Common myeloid progenitor, CD34-positive (primary cell): ENCODE measurements at regions not wholly inside any gene's neighbourhood (a gene's known extent, or its start where the extent isn't known, plus 50 kb on each side); places are given as distances from the start of the nearest gene placed in this dataset.

Experiments used
- CTCF ChIA-PET: fragments of 350-600 bp; sonication (Branson Sonifier 250); formaldehyde crosslinking; loops from one replicate; lab custom pipeline; 2021; ENCODE audit warnings: antibody characterized with exemption; lab: Charles Lee
- POLR2A ChIA-PET: fragments of 350-600 bp; sonication (Branson Sonifier 250); formaldehyde crosslinking; loops from one replicate; lab custom pipeline; 2021; ENCODE audit warnings: antibody characterized with exemption; lab: Charles Lee
- DNase-seq, 3 donors: peaks; one replicate each; pipeline versions ENCODE4 v3.0.0 to v3.0.0-alpha.2; 2013
- H3K27ac ChIP-seq, 2 experiments: 1 replicate in 1 of 2; 2 replicates in 1 of 2; pipeline ENCODE4 v1.7.0; 2013; ENCODE audit warnings: inconsistent platforms in 2 of 2, low read length in 2 of 2, mild to moderate bottlenecking in 2 of 2, low read depth in 1 of 2, moderate library complexity in 1 of 2; ENCODE audit not compliant: severe bottlenecking in 2 of 2, insufficient read depth in 1 of 2, poor library complexity in 1 of 2
- H3K27me3 ChIP-seq, 5 experiments: replicated peaks in 2 of 5; 1 replicate in 3 of 5; 2 replicates in 2 of 5; pipeline versions ENCODE4 v1.6.1 to v1.7.0; 2013; ENCODE audit warnings: low read length in 4 of 5, mild to moderate bottlenecking in 2 of 5, moderate library complexity in 2 of 5, inconsistent platforms in 1 of 5; ENCODE audit not compliant: insufficient read depth in 5 of 5, control insufficient read depth in 4 of 5
- H3K36me3 ChIP-seq, 4 experiments: 1 replicate in 2 of 4; 2 replicates in 2 of 4; pipeline versions ENCODE4 v1.6.1 to v1.7.0; 2013; ENCODE audit warnings: low read length in 3 of 4, control low read depth in 1 of 4, mild to moderate bottlenecking in 1 of 4; ENCODE audit not compliant: control insufficient read depth in 4 of 4, insufficient read depth in 4 of 4
- H3K4me1 ChIP-seq, 4 experiments: 1 replicate in 3 of 4; 2 replicates in 1 of 4; pipeline versions ENCODE4 v1.6.1 to v1.7.1; 2013; ENCODE audit warnings: low read length in 3 of 4, mild to moderate bottlenecking in 3 of 4, control low read depth in 1 of 4, inconsistent platforms in 1 of 4, moderate library complexity in 1 of 4; ENCODE audit not compliant: control insufficient read depth in 4 of 4, insufficient read depth in 4 of 4; ENCODE audit errors: control extremely low read depth in 1 of 4
- H3K4me3 ChIP-seq, 7 experiments: 1 replicate in 4 of 7; 2 replicates in 3 of 7; pipeline versions ENCODE4 v1.5.1 to v1.7.0; 2013; ENCODE audit warnings: mild to moderate bottlenecking in 7 of 7, low read length in 6 of 7, moderate library complexity in 6 of 7, inconsistent platforms in 2 of 7, low read depth in 2 of 7, control low read depth in 1 of 7; ENCODE audit not compliant: insufficient read depth in 4 of 7, control insufficient read depth in 1 of 7; ENCODE audit errors: extremely low read depth in 1 of 7
- H3K9me3 ChIP-seq, 5 experiments: 1 replicate in 4 of 5; 2 replicates in 1 of 5; pipeline versions ENCODE4 v1.6.1 to v1.7.1; 2013; ENCODE audit warnings: low read length in 4 of 5, mild to moderate bottlenecking in 2 of 5, inconsistent platforms in 1 of 5, low read depth in 1 of 5, moderate library complexity in 1 of 5; ENCODE audit not compliant: control insufficient read depth in 4 of 5, insufficient read depth in 2 of 5; ENCODE audit errors: control extremely low read depth in 1 of 5
- WGBS: methylation state at CpG from one replicate; pipeline ENCODE4 v1.1.5; 2013; ENCODE audit not compliant: insufficient coverage; 5-methylcytosine and 5-hydroxymethylcytosine counted together

GRCh38 chr5:126373375-126374108, 49.7 kb upstream of the GRAMD2B start:
- no peaks in the 10 kb centered on the region for H3K9me3 ChIP-seq
- ChIA-PET POLR2A (no interaction called here), CTCF (no interaction called here)
- no peak overlapping the region for H3K27ac ChIP-seq
- peaks cover 0 to 9% (median 3%) of the 10 kb centered on the region in 4 experiments for H3K4me1 ChIP-seq
- H3K27me3 ChIP-seq, result no peaks in the 10 kb centered on the region
- WGBS, result 29% methylated on average over 3 of the region's 3 CpGs
- H3K4me3 ChIP-seq, result no peak overlapping the region
- H3K36me3 ChIP-seq, result no peaks in the 10 kb centered on the region
- peak in 2 of 3 donors; percentile 18 to 31 for DNase-seq
